Heart right ventricle (tissue), 16 donors: ENCODE measurements at regions not wholly inside any gene's neighbourhood (a gene's known extent, or its start where the extent isn't known, plus 50 kb on each side); places are given as distances from the start of the nearest gene placed in this dataset.

Source experiments
- ATAC-seq, 8 donors: fragments of 200-7000 bp; cut with Tn5 transposase; one replicate each; pipeline ENCODE4 v1.9.1; 2020; ENCODE audit warnings: mild to moderate bottlenecking in 8 of 8, moderate library complexity in 8 of 8, moderate number of reproducible peaks in 1 of 8
- DNase-seq, 2 donors: peaks; one replicate each; pipeline ENCODE4 v3.0.0-alpha.2; 2020
- H3K27ac ChIP-seq, 10 donors: fragments of 200-600 bp; sonication (generic) in 2 of 10; one replicate each; pipeline versions ENCODE4 v1.5.0 to v1.8.0; 2020 to 2022; ENCODE audit warnings: mild to moderate bottlenecking in 3 of 10
- H3K27me3 ChIP-seq, 7 donors: fragments of 200-600 bp; one replicate each; pipeline ENCODE4 v1.8.0; 2021 to 2022; ENCODE audit warnings: mild to moderate bottlenecking in 2 of 7
- H3K36me3 ChIP-seq, 9 donors: fragments of 200-600 bp; sonication (generic) in 1 of 9; one replicate each; pipeline versions ENCODE4 v1.5.0 to v1.8.0; 2020 to 2022; ENCODE audit warnings: mild to moderate bottlenecking in 2 of 9
- H3K4me1 ChIP-seq, 9 donors: fragments of 200-600 bp; sonication (generic) in 1 of 9; one replicate each; pipeline versions ENCODE4 v1.5.0 to v1.8.0; 2020 to 2022; ENCODE audit warnings: mild to moderate bottlenecking in 4 of 9
- H3K4me3 ChIP-seq, 10 donors: fragments of 200-600 bp; sonication (generic) in 2 of 10; one replicate each; pipeline versions ENCODE4 v1.5.0 to v1.8.0; 2020 to 2022; ENCODE audit warnings: mild to moderate bottlenecking in 7 of 10, moderate library complexity in 2 of 10
- H3K9me3 ChIP-seq, 11 donors: fragments of 200-600 bp in 10 of 11; sonication (generic) in 2 of 11; one replicate each; pipeline versions ENCODE4 v1.5.0 to v1.8.0; 2013 to 2022; ENCODE audit warnings: mild to moderate bottlenecking in 2 of 11, control low read depth in 1 of 11, moderate library complexity in 1 of 11
- WGBS, 2 donors: extraction: QIAGEN DNeasy Blood & Tissue Kit; methylation state at CpG; one replicate each; pipeline ENCODE4 v1.1.7; 2013; ENCODE audit warnings: inconsistent platforms in 1 of 2; 5-methylcytosine and 5-hydroxymethylcytosine counted together
- intact Hi-C, 10 donors: fragments of 100-400 bp; cut with DNase I; formaldehyde crosslinking; loops; one replicate each; pipeline versions ENCODE4 v1.11.1 to v1.14.2; 2022
- TF ChIP-seq, protein P1 (sequence below), 9 donors: fragments of 200-600 bp; sonication (generic) in 2 of 9; IDR thresholded peaks; one replicate each; pipeline versions ENCODE4 v1.5.0 to v1.8.0; 2021 to 2022; ENCODE audit warnings: antibody characterized with exemption in 9 of 9, mild to moderate bottlenecking in 5 of 9, moderate library complexity in 1 of 9
- donor health status: Arrhythmogenic right ventricular cardiomyopathy.
- donor health status: ischemic (EF 13 %, LVEDD 7.1; RV severe dilation, severe dysfunction).
- donor health status: healthy with polysubstance abuse.
- donor health status: DM: no; HTN: yes; CAD: no.
- donor health status: DM: no; HTN: no; CAD: no.
- donor health status: ischemic (EF 25% LVEDD 6.9; RV normal size, moderate dysfunction).
- donor health status: ischemic (EF 25% LVEDD 5.7; RV mildly dilated, moderate dysfunction).
- donor health status: healthy.
- donor health status: DM: yes; HTN: yes; CAD: no.
- donor health status: Ischemic cardiomyopathy.
- donor health status: ischemic (EF 35%, LVEDD 5.7; RV mildly dilated, moderate dysfunction).
- donor health status: nonischemic (EF 11% LVEDD 7.7; RV severe dilation, severe dysfunction).
- donor health status: DM: yes; HTN: yes; CAD: no.
- donor health status: PGD.
- donor health status: ischemic (EF 29% LVEDD 5.4; RV normal size, mild dysfunction).
- donor health status: nonischemic (EF 23%, LVEDD 6.1; RV moderate dilation, normal function).

DNA sequence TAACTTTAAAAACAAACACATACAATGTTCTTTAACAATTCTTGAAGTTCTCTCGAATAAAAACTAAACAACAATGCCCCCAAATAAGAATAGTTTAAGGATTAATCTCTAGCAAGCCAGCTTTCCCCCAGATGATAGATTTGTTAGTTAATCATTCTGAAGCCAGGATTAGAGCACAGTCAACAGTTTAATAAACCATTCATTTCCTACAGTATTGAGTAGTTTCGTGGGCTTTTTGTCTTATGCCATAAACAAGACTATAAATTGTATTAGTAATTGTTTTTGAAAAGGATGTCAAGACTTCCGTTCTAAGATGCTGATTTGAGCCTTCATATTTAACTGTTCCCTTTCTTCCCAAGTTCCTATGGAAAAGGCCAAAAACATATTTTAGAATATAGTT is 136.6 kb downstream of the PIK3R1 start:
- DNase-seq (no peak), ATAC-seq (no peak)
- Histone ChIP-seq H3K36me3 (no peaks in the 10 kb centered on the region), H3K27ac (no peak overlapping the region), H3K4me1 (peaks cover 0 to 18% (median 0%) of the 10 kb centered on the region in 9 donors), H3K9me3 (no peaks in the 10 kb centered on the region), H3K27me3 (no peaks in the 10 kb centered on the region), H3K4me3 (no peak overlapping the region)
- TF ChIP-seq, protein P1, sequence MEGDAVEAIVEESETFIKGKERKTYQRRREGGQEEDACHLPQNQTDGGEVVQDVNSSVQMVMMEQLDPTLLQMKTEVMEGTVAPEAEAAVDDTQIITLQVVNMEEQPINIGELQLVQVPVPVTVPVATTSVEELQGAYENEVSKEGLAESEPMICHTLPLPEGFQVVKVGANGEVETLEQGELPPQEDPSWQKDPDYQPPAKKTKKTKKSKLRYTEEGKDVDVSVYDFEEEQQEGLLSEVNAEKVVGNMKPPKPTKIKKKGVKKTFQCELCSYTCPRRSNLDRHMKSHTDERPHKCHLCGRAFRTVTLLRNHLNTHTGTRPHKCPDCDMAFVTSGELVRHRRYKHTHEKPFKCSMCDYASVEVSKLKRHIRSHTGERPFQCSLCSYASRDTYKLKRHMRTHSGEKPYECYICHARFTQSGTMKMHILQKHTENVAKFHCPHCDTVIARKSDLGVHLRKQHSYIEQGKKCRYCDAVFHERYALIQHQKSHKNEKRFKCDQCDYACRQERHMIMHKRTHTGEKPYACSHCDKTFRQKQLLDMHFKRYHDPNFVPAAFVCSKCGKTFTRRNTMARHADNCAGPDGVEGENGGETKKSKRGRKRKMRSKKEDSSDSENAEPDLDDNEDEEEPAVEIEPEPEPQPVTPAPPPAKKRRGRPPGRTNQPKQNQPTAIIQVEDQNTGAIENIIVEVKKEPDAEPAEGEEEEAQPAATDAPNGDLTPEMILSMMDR (IDR thresholded peaks at IDR 0.05): no peak
- WGBS, 2 donors: 70 to 75% methylated on average over 3 of the region's 3 CpGs
- intact Hi-C loops: no loop called here

DNA sequence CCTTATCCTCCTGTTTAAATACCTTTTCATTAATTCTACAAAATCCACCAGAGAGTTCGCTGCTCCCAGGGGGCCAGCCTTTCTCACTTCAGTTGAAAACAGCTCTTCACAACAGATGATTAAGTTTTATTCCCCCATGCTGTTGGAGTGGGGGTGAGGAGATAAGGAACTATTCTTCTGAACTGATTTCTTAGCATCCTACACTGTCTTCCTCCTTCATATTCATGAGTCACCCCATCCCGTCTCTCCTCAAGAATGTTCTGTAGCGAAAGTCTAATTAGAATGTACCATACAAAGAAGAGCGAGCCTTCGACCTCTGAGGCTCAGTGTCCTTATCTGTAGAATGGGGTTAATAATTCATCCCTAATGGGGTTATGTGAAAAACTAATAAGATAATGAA is 138.0 kb downstream of the PIK3R1 start:
- no peaks in the 10 kb centered on the region for H3K36me3 ChIP-seq
- H3K4me1 ChIP-seq: peaks cover 0 to 8% (median 0%) of the 10 kb centered on the region in 9 donors
- intact Hi-C loops: no loop called here
- 90 to 91% methylated on average over 5 of the region's 5 CpGs for WGBS, 2 donors
- TF ChIP-seq, protein P1 (IDR thresholded peaks at IDR 0.05): no peak
- H3K27ac ChIP-seq: no peak overlapping the region
- no peak overlapping the region for H3K4me3 ChIP-seq
- DNase-seq (no peak), ATAC-seq (no peak)
- no peaks in the 10 kb centered on the region for H3K9me3 ChIP-seq
- H3K27me3 ChIP-seq: no peaks in the 10 kb centered on the region

DNA sequence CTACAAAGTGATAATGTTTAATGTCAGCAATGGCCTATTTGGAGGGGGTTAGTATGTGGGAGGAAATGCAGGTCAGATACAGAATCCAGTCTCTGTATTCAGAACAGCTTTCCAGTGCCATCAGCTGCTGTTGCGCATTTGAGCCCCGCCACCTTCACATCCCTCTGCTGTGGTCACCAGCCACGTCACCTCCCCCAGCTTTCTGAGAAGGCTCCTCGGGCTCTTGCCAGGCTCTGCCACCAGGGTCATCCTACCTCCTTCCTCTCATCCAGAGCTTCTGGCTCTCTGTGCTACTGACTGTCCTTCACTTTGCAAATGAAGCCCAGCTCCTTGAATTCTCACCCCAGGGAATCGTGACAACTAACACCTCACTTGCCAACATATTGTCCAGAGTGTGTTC is 138.8 kb downstream of the PIK3R1 start:
- Histone ChIP-seq H3K9me3 (no peaks in the 10 kb centered on the region), H3K27ac (no peak overlapping the region), H3K36me3 (no peaks in the 10 kb centered on the region), H3K27me3 (no peaks in the 10 kb centered on the region), H3K4me1 (peaks cover 0 to 8% (median 0%) of the 10 kb centered on the region in 9 donors), H3K4me3 (no peak overlapping the region)
- 87 to 88% methylated on average over 5 of the region's 5 CpGs for WGBS, 2 donors
- DNase-seq (no peak), ATAC-seq (no peak)
- intact Hi-C loops: no loop called here
- TF ChIP-seq, protein P1 (IDR thresholded peaks at IDR 0.05): no peak

DNA sequence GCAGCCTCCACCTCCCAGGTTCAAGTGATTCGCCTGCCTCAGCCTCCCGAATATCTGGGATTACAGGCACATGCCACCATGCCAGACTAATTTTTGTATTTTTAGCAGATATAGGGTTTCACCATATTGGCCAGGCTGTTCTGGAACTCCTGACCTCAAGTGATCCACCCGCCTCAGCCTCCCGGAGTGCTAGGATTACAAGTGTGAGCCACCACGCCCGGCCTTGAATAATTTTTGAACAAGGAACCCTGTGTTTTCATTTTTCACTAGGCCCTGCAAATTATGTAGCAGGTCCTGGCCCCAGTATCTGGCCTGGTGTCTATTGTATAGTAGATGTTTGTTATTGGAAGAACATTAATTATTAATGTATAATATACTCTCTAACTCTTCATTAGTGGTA is 140.7 kb downstream of the PIK3R1 start:
- WGBS, 2 donors: 97 to 99% methylated on average over 6 of the region's 6 CpGs
- intact Hi-C loops: loop anchor here in 1 of 10 donors (5.0 kb wide), 1 partner anchor 526 kb away; no protein-coding TSS in a partner anchor
- Histone ChIP-seq H3K27me3 (no peaks in the 10 kb centered on the region), H3K4me1 (peaks cover 0 to 8% (median 0%) of the 10 kb centered on the region in 9 donors), H3K36me3 (no peaks in the 10 kb centered on the region), H3K4me3 (no peak overlapping the region), H3K27ac (no peak overlapping the region), H3K9me3 (no peaks in the 10 kb centered on the region)
- ATAC-seq: no peak
- DNase-seq: no peak
- TF ChIP-seq, protein P1 (IDR thresholded peaks at IDR 0.05): no peak
